OCI-LY7 (cell line): ENCODE measurements at regions not wholly inside any gene's neighbourhood (a gene's known extent, or its start where the extent isn't known, plus 50 kb on each side); places are given as distances from the start of the nearest gene placed in this dataset.

ENCODE experiments used
- EZH2phosphoT487 ChIP-seq: fragments of 200-600 bp; sonication (generic); IDR thresholded peaks from 2 replicates; pipeline ENCODE4 v1.6.1; 2018; ENCODE audit warnings: low read depth, borderline replicate concordance, mild to moderate bottlenecking, mixed run types, antibody characterized with exemption, low read length, moderate library complexity, mixed read lengths
- TF ChIP-seq, protein P1 (sequence below): fragments of 200-600 bp; sonication (generic); conservative IDR thresholded peaks from 2 replicates; pipeline ENCODE4 v1.5.1; 2014; ENCODE audit warnings: mild to moderate bottlenecking, antibody characterized with exemption, low read length, moderate library complexity, mixed read lengths

DNA sequence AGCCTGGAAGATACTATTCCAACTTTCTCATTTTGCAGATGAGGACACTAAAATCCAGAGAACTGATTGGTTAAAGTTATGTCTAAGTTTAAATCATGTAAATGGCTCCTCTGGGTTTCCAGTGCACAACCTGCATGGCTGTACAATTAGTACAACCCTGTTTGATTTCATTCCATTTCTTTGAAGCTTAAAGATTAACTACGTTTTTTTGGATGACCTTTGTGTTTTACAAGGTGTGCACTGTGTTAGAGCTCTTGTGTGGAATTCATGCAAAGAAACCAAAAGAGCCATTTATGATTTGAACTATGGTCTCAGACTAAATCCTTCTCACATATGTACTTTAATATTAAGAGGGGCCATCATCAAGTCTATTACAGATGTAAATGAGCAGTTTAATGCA, 149.5 kb downstream of the TMEM168 start:
- TF ChIP-seq, protein P1, sequence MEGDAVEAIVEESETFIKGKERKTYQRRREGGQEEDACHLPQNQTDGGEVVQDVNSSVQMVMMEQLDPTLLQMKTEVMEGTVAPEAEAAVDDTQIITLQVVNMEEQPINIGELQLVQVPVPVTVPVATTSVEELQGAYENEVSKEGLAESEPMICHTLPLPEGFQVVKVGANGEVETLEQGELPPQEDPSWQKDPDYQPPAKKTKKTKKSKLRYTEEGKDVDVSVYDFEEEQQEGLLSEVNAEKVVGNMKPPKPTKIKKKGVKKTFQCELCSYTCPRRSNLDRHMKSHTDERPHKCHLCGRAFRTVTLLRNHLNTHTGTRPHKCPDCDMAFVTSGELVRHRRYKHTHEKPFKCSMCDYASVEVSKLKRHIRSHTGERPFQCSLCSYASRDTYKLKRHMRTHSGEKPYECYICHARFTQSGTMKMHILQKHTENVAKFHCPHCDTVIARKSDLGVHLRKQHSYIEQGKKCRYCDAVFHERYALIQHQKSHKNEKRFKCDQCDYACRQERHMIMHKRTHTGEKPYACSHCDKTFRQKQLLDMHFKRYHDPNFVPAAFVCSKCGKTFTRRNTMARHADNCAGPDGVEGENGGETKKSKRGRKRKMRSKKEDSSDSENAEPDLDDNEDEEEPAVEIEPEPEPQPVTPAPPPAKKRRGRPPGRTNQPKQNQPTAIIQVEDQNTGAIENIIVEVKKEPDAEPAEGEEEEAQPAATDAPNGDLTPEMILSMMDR = no peak
- TF ChIP-seq EZH2phosphoT487 = no peak
